Muscle of leg (tissue), 3 donors: ENCODE measurements at regions not wholly inside any gene's neighbourhood (a gene's known extent, or its start where the extent isn't known, plus 50 kb on each side); places are given as distances from the start of the nearest gene placed in this dataset.

Source experiments
- DNase-seq: peaks from one replicate; pipeline ENCODE4 v3.0.0; 2013
- H3K27ac ChIP-seq: one replicate; pipeline ENCODE4 v1.5.1; 2013; ENCODE audit warnings: mild to moderate bottlenecking, low read length, control low read depth
- H3K27me3 ChIP-seq: one replicate; pipeline ENCODE4 v1.6.1; 2013; ENCODE audit warnings: low read length; ENCODE audit not compliant: control insufficient read depth, insufficient read depth
- H3K36me3 ChIP-seq: one replicate; pipeline ENCODE4 v1.6.1; 2013; ENCODE audit warnings: low read length; ENCODE audit not compliant: control insufficient read depth, insufficient read depth
- H3K4me1 ChIP-seq: one replicate; pipeline ENCODE4 v1.6.1; 2013; ENCODE audit warnings: low read length; ENCODE audit not compliant: control insufficient read depth, insufficient read depth
- H3K4me3 ChIP-seq: one replicate; pipeline ENCODE4 v1.5.1; 2013; ENCODE audit warnings: low read length, control low read depth
- H3K9me3 ChIP-seq: replicated peaks from 2 replicates; pipeline ENCODE4 v1.6.1; 2013; ENCODE audit warnings: low read depth, low read length; ENCODE audit not compliant: control insufficient read depth
- WGBS: methylation state at CpG from one replicate; pipeline ENCODE4 v1.1.5; 2013; ENCODE audit warnings: missing lambda C conversion rate; ENCODE audit not compliant: insufficient coverage; 5-methylcytosine and 5-hydroxymethylcytosine counted together

DNA sequence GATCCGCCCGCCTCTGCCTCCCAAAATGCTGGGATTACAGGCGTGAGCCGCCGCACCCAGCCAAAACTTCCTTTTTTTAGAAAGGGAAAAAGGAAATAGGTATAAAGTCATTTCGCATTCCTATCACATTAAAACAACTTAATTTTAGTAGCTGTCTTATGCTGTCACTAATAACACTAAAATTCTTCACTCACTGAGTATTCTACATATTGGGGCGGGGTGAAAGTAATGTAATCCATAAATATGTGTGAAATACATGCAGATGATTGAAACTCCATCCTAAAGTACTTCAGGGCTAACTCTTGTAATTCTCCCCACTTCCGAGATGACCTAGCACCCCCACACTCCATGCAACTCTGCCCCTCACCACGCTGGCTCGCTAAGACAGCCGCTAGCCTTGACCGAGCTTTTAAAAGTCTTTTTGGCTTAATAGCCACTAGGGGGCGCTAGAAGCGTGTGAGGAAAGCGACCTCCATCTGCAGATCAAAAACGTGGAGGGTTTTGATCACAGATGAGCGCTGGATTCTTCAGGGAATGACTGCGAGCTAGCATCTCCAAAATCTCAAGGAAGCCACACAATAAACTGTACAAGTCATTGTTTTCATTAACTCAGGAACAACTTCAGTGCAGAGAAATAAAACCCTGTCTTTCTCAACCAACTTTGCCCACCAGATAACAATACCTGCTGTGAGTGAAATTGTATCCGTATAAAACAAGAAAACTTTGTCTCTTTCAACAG lies 129.3 kb upstream of the IGF1R start:
- H3K4me1 ChIP-seq, result peaks cover 2% of the 10 kb centered on the region
- DNase-seq, result peak; percentile 92
- 0% methylated on average over 4 of the region's 19 CpGs for WGBS

DNA sequence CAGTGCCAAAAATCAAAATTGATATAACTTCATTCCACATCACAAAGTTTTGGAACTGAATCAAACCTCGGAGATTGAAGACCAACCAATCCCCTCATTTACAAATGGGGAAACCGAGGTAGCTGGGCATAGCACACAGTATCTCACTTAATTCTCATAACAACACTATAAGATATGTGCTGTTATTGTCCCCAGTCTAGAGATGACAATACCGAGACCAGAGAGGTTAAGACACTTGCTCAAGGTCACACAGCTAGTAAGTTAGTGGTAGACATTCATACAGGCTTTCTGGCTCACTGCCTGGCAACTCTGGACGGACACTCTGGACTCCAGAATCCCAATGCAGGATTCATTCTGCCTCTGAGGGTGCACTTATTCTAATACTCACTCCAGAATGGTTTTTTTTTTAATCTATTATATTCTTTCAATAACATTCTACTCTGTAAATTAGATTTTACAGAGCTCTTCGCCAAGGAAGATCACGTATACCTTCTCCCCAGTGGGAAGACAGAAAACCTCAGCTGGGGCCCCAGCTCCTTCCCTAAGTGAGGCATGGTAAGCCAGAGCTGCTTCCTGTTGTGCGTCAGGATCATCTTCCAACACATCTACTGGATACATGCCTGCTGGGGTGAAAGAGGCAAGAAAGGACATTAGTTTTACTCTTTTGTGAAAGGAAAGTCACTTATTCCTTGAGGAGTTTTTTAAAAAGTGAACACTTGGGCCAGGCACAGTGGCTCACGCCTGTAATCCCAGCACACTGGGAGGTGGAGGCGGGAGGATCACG lies 128.4 kb upstream of the IGF1R start:
- Histone ChIP-seq H3K9me3 (no peaks in the 10 kb centered on the region), H3K27ac (no peak overlapping the region), H3K36me3 (no peaks in the 10 kb centered on the region), H3K4me3 (no peak overlapping the region), H3K27me3 (no peaks in the 10 kb centered on the region), H3K4me1 (peaks cover 7% of the 10 kb centered on the region)
- WGBS, result 89% methylated on average over 1 of the region's 10 CpGs
- peak; percentile 70 for DNase-seq

More for the DNA sequence above, 129.3 kb upstream of the IGF1R start:
- Histone ChIP-seq H3K9me3 (no peaks in the 10 kb centered on the region), H3K27ac (no peak overlapping the region), H3K36me3 (no peaks in the 10 kb centered on the region), H3K4me3 (no peak overlapping the region), H3K27me3 (no peaks in the 10 kb centered on the region)

- Histone ChIP-seq H3K27ac (no peak overlapping the region), H3K9me3 (no peaks in the 10 kb centered on the region), H3K27me3 (no peaks in the 10 kb centered on the region), H3K36me3 (no peaks in the 10 kb centered on the region), H3K4me1 (peaks cover 14% of the 10 kb centered on the region), H3K4me3 (no peak overlapping the region)
- no peak for DNase-seq
- WGBS, result 57% methylated on average over 5 of the region's 5 CpGs
Measured at GRCh38 chr15:98522127-98522526, 126.2 kb upstream of the IGF1R start.

DNA sequence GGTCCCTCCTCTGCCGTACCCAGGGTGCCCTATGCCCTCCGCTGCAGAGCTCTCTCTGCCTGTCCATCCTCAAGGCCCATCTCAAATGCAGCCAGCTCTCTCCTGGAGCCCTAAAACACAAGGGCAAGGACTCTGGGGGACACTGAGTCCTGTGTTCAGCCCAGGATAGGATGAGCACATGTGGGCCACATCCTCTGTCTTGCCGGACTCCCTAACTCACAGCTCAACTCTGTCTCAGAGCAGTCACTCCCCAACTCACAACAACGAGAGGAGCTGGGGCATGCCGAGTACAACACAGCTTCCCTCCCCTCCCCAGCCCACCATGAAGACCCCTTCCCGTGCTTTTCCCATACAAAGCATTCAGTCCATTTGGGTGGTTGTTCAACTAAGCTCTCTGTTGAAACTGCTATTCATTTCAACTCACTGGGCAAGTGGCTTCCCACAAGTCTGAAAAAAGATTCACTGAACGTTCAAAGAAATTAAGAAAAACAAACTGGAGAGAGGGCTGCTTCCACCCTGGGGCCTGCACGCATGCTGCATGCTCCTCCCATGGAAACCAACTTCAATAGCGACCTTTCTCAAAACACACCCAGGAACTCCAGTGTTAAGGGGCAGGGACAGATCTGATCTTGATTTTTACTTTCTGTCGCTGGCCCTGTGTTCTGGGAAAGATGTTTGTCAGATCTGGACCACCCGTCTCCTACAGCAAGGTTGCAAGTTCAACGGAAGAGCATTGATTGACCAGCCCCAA lies 124.3 kb upstream of the IGF1R start:
- DNase-seq, result peak; percentile 35
- Histone ChIP-seq H3K36me3 (no peaks in the 10 kb centered on the region), H3K27me3 (peaks cover under 1% of the 10 kb centered on the region), H3K9me3 (no peaks in the 10 kb centered on the region), H3K27ac (no peak overlapping the region), H3K4me1 (peaks cover 14% of the 10 kb centered on the region), H3K4me3 (no peak overlapping the region)
- 70% methylated on average over 8 of the region's 12 CpGs for WGBS

GRCh38 chr15:98524838-98525660 lies 123.3 kb upstream of the IGF1R start:
- Histone ChIP-seq H3K36me3 (no peaks in the 10 kb centered on the region), H3K27me3 (peaks cover 5% of the 10 kb centered on the region), H3K4me3 (no peak overlapping the region), H3K27ac (peak overlapping the region; percentile 62), H3K9me3 (no peaks in the 10 kb centered on the region), H3K4me1 (peaks cover 14% of the 10 kb centered on the region)
- WGBS, result 70% methylated on average over 3 of the region's 10 CpGs
- peak; percentile 52 for DNase-seq

- H3K27ac ChIP-seq, result peak overlapping the region; percentile 62
- 4% methylated on average over 10 of the region's 13 CpGs for WGBS
- peak; percentile 84 for DNase-seq
- peaks cover 12% of the 10 kb centered on the region for H3K4me1 ChIP-seq
- no peaks in the 10 kb centered on the region for H3K36me3 ChIP-seq
- H3K4me3 ChIP-seq, result no peak overlapping the region
- no peaks in the 10 kb centered on the region for H3K9me3 ChIP-seq
- H3K27me3 ChIP-seq, result peaks cover 5% of the 10 kb centered on the region
Measured at GRCh38 chr15:98525661-98526001, 122.7 kb upstream of the IGF1R start.

GRCh38 chr15:98526094-98526493 lies 122.2 kb upstream of the IGF1R start:
- DNase-seq, result no peak
- Histone ChIP-seq H3K27me3 (peaks cover 5% of the 10 kb centered on the region), H3K9me3 (no peaks in the 10 kb centered on the region), H3K4me3 (no peak overlapping the region), H3K27ac (peak overlapping the region; percentile 62), H3K36me3 (no peaks in the 10 kb centered on the region), H3K4me1 (peaks cover 12% of the 10 kb centered on the region)
- 28% methylated on average over 2 of the region's 8 CpGs for WGBS

DNA sequence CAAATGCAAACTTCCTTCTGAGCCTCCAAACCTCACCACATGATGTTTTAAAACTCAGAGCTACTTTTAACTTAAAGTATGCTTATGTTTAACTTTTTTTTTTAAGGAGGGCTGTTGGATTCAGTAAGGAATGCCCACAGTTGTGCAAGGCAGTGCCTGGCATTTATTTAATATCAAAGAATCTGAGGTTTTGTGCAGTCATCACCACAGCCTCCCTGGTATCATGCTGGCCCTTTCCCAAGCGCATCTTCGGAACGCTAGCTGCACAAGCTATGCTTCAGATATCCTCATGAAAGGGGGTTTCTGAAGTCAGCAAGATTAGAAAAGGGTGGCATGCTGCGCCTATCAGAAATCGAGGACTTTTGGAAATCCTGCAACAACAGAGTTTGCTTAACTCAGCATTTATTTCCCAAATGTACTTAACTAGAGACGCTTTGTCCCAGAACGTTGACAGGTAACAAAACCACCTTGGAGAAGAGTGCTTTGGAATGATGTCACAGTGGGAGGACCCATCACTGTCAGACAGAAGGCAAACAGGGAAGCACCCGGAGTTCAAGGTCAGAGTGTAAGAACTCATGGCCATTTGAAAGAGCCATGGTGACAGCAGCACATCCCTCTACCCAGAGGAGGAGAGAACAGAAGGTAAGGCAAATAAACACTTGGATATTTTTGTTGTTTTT lies 120.2 kb upstream of the IGF1R start:
- 86% methylated on average over 5 of the region's 8 CpGs for WGBS
- no peak overlapping the region for H3K27ac ChIP-seq
- peaks cover 12% of the 10 kb centered on the region for H3K4me1 ChIP-seq
- DNase-seq, result no peak
- no peaks in the 10 kb centered on the region for H3K9me3 ChIP-seq
- no peaks in the 10 kb centered on the region for H3K36me3 ChIP-seq
- no peak overlapping the region for H3K4me3 ChIP-seq
- peaks cover 7% of the 10 kb centered on the region for H3K27me3 ChIP-seq
